ENCODE measurements at regions not wholly inside any gene's neighbourhood (a gene's known extent, or its start where the extent isn't known, plus 50 kb on each side); places are given as distances from the start of the nearest gene placed in this dataset.
A peak's percentile ranks its signal among the peaks of the same experiment; 100 is the strongest.

DNA sequence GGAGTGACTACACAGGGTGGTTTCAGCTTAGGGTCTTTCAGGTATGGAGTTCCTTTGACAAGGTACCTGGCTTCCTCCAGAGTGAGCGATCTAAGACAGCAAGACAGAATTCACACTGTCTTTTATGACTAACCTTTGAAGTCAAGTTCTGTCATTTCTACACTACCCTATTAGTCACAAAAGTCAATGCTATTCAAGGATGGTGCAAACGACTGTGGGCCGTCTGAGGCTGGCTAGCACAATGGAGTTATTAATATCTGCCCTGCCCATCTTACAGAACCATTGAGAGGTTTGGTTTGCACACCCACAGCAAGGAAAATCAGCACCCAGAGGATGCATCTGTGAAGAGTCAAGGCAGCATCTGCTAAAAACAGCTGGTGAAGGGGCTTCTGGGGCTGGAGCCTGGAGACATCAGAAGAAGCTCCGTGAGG lies 62.9 kb upstream of the XCR1 start:
- DNase-seq (ENCODE audit: low read depth) = no peak

DNA sequence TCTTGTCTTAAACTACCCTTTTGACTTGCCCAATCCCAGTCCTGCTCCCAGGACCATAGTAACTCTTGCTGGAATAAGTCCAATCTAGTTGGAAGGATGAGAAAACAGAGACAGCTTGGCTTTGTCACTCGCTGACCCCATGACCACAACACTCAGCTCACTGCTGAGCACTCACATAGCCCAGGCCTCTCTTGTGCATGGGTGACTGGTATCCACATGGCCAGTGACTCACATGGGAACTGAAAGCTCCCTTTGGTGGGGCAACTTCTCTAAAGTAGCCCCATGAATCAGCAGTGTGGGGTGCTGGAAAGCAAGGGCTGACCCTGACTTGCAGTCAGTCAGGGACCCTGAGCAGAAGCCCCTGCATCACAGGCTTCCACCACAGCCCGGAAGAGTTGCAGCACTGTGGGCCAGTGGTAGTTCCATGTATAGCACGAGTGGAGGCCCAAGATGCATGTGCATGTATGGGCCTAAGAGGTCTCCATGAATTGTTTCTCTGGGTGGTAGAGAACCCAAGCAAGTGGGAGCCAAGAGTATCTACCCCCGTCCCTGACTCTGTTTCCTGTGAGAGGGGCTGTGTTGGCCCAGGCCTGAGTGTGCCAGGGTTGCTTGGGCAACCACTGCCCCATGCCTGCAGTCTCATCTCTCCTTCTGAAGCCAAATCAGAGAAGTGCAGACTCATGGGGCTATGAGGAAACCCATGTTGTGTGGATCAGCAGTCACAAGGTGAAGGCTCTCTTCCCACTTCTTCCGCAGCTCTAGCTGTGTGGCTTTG lies 62.1 kb upstream of the XCR1 start:
- no peak for DNase-seq (ENCODE audit: low read depth)

DNA sequence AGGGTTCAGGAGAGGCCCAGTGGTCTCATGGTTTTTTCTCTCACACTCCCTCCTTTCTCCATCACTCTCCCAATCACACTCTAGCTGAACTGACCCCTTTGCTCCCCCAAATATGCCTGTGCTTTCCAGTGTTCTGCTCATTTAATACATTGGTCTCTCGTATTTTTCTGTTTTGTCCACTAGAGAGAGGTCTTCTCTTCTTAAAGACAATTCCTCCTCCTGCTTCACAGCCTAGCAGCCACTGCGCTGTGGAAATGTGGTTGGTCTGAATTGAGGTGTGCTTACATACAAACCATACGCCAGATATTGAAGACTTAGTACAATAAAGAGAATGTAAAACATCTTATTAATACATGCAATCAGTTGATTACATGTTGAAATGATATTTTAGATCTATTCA lies 60.6 kb upstream of the XCR1 start:
- no peak for DNase-seq (ENCODE audit: low read depth)

DNA sequence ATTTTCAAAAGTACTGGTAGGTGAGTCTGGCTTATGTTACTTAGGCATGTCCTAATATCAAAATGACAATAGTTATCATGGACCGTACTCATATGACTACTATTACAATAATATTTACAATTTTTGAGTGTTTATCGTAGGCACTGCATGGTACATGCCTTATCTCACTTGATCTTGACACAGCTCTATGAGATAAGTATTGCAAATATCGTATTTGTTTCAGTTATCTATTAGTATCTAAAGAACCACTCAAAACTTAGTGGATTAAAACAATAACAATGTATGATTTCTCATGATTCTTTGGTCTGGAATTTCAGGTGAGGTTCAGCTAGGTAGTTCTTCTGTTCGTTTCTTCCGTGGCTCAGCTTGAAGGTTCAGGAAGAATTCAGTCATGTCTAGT lies 59.7 kb upstream of the XCR1 start:
- no peak for DNase-seq (ENCODE audit: low read depth)

DNA sequence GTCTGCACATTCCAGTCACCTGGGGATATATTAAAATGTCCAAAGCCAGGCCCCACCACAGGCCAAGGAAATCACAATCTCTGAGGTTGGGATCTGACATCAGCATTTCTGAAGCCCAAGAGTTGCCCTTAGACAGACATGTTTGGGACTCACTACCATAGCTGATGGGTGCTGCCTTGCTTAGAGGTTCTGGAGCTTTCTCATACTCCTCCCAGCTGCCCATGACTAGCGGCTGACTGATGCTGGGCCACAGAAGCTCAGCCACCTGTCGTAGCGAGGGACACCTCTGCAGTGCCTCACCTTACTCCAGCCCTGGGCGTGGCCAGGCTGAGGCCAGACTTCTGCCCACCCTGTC lies 58.8 kb upstream of the XCR1 start:
- DNase-seq (ENCODE audit: low read depth) = no peak

DNA sequence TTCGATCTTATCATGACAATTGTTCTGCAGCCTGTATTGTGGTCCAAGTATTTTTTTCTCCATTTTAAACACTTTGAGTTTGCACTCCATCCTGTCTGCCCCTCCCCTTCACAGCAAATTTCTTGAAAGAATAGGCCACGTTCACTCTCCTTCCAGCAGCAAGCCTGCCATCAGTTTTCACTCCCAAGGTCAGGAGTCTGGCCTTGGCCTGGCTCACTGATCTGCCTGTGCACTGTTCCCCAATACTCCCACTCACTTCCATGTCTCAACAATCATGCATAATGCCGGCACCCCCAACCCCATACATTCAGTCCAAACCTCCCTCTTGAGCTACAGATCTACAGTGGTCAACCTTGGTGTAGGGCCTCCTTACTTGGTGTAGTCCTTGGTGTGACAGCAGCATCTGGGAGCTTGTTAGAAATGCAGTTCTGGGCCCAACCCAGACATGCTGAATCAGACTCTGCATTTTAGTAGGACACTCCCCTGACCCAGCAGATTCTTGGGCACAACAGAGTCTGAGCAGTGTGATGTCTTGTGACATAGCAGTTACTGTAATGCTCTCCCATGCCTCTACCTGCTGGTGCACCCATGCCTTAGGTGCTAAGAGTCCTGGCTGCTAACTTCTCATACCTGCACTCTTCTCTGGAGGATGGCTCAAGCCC lies 58.3 kb upstream of the XCR1 start:
- no peak for DNase-seq (ENCODE audit: low read depth)

DNA sequence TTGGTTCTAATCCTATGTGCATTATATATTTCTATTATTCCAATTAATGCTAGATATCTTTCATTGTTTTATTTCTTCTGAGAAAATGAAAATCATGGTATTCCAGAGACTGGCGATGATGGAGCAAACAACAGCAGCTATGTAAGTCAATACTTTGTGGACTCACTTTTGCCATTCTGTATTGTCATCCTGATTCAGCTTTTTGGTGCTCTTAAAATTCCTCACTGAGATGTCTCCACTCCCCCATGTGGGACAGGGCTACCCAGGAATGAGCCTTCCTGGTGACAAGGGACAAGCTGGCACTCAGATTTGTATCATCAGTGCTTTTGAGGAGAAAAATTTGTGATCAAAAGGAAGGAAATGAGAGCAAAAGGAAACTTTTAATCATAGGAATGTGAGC lies 56.7 kb upstream of the XCR1 start:
- no peak for DNase-seq (ENCODE audit: low read depth)

DNA sequence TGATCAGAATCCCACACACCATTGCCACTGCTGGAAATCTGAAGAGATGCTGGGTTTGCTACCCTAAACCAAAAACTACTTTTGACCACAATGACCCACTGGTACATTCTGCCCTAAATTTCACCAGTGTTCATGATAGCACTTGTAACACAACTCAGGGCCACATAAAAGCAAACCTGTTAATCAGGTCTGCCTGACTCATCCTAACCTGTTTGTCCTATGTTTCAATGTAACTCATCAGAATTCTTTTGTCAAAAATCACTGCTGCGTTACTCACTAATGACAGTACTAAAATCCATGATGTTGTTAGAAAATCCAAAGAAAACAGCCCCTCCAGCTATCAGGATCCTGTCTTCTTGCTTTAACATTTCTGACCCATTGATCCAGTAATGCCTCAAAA lies 55.6 kb upstream of the XCR1 start:
- no peak for DNase-seq (ENCODE audit: low read depth)

DNA sequence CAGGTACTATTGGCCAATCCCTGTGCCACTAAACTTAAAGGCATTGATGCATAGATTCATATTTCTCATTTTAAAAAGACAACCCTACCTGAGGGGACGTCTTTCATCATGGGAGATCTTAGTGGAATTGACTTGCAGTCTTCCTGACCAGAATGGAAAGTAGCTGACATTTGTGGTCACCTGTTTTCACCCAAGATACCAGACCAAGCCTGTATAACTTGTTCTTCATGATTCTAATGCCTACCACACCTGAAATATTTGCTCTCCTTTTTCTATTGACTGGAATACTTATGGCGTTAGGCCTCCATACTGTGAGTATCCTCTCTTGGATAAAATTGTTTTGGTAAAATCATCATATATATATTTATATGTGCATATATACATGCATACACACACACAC lies 54.7 kb upstream of the XCR1 start:
- DNase-seq (ENCODE audit: low read depth) = no peak

DNA sequence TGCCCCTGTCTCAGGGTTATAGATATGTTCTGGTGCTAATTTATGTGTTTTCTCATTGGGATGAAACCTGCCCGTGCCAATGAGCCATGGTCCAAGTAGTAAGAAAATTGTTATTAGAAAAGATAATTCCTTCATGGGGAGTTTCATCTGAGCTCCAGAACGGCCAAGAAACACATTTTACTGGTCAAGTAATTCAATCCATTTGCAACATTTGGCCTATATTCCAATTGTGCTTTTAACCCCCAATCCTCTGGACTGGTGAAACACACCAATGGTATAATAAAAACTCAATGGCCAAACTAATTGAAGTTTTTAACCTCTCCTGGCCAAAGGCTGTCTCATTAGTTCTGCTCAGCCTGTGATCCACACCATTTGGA lies 53.7 kb upstream of the XCR1 start:
- no peak for DNase-seq (ENCODE audit: low read depth)

DNA sequence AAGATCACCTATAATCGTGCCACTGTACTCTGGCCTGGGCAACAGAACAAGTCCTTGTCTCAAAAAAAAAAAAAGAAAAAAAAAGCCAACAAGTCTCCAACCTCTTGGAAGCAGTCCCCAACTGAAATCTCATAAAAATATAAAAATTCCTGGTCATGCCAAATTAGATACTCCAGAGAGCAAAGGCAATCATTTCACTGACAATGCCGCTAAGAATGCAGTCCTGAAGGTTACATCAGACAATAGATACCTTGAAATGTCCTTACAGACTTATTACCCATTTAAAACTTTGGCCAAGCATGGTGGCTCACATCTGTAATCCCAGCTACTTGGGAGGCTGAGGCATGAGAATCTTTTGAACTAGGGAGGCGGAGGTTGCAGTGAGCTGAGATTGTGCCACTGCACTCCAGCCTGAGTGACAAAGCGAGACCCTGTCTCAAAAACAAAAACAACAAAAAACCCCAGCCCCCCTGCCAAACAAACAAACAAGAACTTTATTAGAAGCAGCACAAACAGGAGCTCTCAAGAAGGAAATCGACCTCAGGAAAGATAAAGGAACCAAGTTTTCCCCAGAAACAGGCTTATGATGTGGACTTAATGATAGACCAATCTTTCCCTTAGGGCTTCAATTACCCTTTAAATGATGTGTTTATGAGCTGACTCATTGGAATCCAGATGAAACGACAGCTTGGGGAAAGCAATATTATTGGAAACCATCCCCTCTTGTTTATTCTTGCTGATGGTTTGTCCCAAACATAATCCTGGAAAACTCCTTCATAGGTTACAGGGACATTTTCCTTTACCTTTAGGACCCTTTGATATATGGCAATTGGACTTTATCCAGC lies 53.1 kb upstream of the XCR1 start:
- DNase-seq (ENCODE audit: low read depth) = no peak

DNA sequence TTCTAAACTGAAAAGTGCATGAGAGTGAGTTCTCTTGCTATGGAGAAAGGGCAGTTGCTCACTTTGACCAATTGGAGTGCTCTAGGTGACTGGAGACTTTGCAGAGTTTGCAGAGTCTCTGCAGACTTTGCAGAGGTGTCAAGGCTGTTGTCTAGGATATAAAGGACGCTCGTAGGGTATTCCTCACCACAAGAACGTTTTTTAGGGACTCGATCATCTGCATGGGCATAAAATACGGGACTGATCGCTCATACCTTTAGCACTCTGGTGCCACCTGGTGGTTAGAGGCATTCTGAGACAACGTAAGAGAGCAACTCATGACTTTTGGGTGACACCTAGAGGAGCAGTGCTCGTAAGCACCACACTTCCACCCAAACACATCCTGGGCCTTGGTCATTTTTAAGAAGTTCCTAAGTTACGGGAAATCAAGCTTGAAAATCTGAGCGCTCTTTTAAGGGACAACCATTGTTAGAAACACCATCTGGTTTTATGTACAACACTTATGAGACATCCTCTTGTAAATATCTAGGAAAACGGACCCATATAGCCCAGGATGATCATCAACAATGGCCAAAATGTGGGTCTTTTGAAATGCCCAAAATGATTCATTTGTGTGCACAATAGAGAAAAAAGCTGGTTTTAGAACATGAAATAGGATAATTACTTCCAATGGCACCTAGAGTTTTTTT lies 51.6 kb upstream of the XCR1 start:
- peak; percentile 94 for DNase-seq (ENCODE audit: low read depth)

Measured in fibroblast of the conjunctiva (primary cell).